ENCODE measurements at regions not wholly inside any gene's neighbourhood (a gene's known extent, or its start where the extent isn't known, plus 50 kb on each side); places are given as distances from the start of the nearest gene placed in this dataset.

- Histone ChIP-seq H3K27me3 (ENCODE audit: control insufficient read depth, insufficient read depth, low read length) (no peaks in the 10 kb centered on the region), H3K36me3 (ENCODE audit: control insufficient read depth, insufficient read depth, low read length) (no peaks in the 10 kb centered on the region), H3K4me3 (ENCODE audit: low read depth in 2 of 2, low read length in 2 of 2) (no peak overlapping the region), H3K9me3 (ENCODE audit: control insufficient read depth, insufficient read depth, low read depth, low read length) (no peaks in the 10 kb centered on the region), H3K27ac (ENCODE audit: low read length) (no peak overlapping the region), H3K4me1 (ENCODE audit: control insufficient read depth, insufficient read depth, low read length) (no peaks in the 10 kb centered on the region)
- CTCF ChIA-PET = no interaction called here
- no TSS peak for BruUV-seq (replicated peaks)
- TF ChIP-seq TCF7L2 (IDR thresholded peaks at IDR 0.05; ENCODE audit: low read depth, low read length) = no peak
- no peak for TF ChIP-seq REST (IDR thresholded peaks at IDR 0.05; ENCODE audit: insufficient read depth in 1 of 2, low read depth in 2 of 2, low read length in 1 of 2)
- in situ Hi-C loops (cut with HindIII; ENCODE audit: low pct_unique_long_range_greater_than_20kb, low sequenced_read_pairs) (no loop called here), intact Hi-C loops (cut with micrococcal nuclease; ENCODE audit: unreplicated experiment) (no loop called here)
- DNase-seq (ENCODE audit: low read depth, low spot score) (no peak), ATAC-seq (no peak)
- POLR2A ChIA-PET = no interaction called here
Observed at GRCh38 chr9:118366228-118366627, 662.0 kb downstream of the TLR4 start.

DNA sequence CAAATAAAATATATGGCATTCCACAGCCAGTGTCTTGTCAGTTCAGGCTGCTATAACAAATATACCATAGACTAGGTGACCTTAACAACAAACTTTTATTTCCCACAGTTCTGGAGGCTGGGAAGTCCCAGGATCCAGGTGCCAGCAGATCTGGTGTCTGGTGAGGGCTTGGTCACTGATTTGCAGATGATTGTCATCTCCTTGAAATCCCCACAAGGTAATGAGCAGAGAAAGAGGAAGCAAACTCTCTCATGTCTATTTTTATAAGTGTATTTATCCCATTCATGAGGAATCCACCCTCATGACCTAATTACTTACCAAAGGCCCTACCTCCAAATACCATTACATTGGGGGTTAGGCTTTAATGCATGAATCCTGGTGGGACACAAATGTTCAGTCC is 663.2 kb downstream of the TLR4 start:
- no peaks in the 10 kb centered on the region for H3K9me3 ChIP-seq (ENCODE audit: control insufficient read depth, insufficient read depth, low read depth, low read length)
- ATAC-seq (no peak), DNase-seq (ENCODE audit: low read depth, low spot score) (no peak)
- BruUV-seq (replicated peaks) = no TSS peak
- intact Hi-C loops (cut with micrococcal nuclease; ENCODE audit: unreplicated experiment) = no loop called here
- no peak overlapping the region for H3K4me3 ChIP-seq (ENCODE audit: low read depth in 2 of 2, low read length in 2 of 2)
- POLR2A ChIA-PET = no interaction called here
- no peaks in the 10 kb centered on the region for H3K36me3 ChIP-seq (ENCODE audit: control insufficient read depth, insufficient read depth, low read length)
- TF ChIP-seq SIN3A (IDR thresholded peaks at IDR 0.05; ENCODE audit: borderline replicate concordance, insufficient read depth, low read depth, low read length) = no peak
- TF ChIP-seq REST (IDR thresholded peaks at IDR 0.05; ENCODE audit: insufficient read depth in 1 of 2, low read depth in 2 of 2, low read length in 1 of 2) = no peak
- no peak for TF ChIP-seq POLR2AphosphoS5 (IDR thresholded peaks at IDR 0.05; ENCODE audit: low read depth, low read length)
- no peak for TF ChIP-seq TCF7L2 (IDR thresholded peaks at IDR 0.05; ENCODE audit: low read depth, low read length)
- no peak for TF ChIP-seq CTCF (IDR thresholded peaks at IDR 0.05)
- in situ Hi-C loops (cut with HindIII; ENCODE audit: low pct_unique_long_range_greater_than_20kb, low sequenced_read_pairs) = no loop called here
- H3K4me1 ChIP-seq (ENCODE audit: control insufficient read depth, insufficient read depth, low read length) = no peaks in the 10 kb centered on the region
- H3K27me3 ChIP-seq (ENCODE audit: control insufficient read depth, insufficient read depth, low read length) = no peaks in the 10 kb centered on the region
- no peak overlapping the region for H3K27ac ChIP-seq (ENCODE audit: low read length)
- CTCF ChIA-PET = no interaction called here

Measured in Panc1 (cell line).